ENCODE measurements at regions not wholly inside any gene's neighbourhood (a gene's known extent, or its start where the extent isn't known, plus 50 kb on each side); places are given as distances from the start of the nearest gene placed in this dataset.

DNA sequence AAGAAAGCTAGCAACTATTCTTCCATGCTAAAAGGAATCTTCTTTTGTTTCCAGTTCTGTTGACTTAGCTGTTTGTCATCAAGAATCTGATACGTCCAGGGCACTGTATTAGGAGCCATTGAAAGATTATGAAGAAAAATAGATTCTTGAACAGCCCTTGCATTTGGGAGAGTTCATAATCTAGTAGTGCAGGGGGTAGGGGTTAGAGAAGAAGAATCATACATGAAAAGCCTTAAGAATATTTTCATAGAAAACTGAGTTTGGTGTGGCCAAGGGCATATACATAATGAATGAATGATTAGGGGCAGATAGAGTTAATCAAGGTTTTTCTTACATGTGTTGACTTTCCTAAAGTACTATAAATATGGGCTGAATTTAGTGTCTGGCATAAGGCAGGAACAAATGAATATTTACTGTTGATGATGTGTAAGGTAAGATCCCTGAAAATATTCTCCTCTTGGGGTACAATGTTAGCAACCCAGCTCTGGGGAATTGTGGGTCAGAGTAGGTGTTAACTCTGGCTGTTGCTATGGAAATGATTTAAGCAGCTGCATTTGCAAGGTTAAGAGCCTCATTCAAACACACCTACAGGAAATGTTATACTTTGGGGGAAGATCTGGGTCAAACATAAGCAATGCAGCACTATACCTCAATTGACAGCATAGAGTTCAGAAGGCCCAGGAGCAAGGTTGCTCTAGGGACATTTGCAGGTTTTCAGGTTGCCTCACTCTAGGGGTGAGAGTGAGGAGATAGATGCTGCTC lies 667.3 kb upstream of the CITED2 start:
- TF ChIP-seq, protein P1, sequence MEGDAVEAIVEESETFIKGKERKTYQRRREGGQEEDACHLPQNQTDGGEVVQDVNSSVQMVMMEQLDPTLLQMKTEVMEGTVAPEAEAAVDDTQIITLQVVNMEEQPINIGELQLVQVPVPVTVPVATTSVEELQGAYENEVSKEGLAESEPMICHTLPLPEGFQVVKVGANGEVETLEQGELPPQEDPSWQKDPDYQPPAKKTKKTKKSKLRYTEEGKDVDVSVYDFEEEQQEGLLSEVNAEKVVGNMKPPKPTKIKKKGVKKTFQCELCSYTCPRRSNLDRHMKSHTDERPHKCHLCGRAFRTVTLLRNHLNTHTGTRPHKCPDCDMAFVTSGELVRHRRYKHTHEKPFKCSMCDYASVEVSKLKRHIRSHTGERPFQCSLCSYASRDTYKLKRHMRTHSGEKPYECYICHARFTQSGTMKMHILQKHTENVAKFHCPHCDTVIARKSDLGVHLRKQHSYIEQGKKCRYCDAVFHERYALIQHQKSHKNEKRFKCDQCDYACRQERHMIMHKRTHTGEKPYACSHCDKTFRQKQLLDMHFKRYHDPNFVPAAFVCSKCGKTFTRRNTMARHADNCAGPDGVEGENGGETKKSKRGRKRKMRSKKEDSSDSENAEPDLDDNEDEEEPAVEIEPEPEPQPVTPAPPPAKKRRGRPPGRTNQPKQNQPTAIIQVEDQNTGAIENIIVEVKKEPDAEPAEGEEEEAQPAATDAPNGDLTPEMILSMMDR (IDR thresholded peaks at IDR 0.05; ENCODE audit: borderline replicate concordance, control extremely low read depth, extremely low read depth, insufficient read depth, missing control alignments): no peak
- DNase-seq (ENCODE audit: low spot score): no peak
- in situ Hi-C loops (cut with MboI; ENCODE audit: low sequenced_read_pairs, unreplicated experiment): no loop called here

DNA sequence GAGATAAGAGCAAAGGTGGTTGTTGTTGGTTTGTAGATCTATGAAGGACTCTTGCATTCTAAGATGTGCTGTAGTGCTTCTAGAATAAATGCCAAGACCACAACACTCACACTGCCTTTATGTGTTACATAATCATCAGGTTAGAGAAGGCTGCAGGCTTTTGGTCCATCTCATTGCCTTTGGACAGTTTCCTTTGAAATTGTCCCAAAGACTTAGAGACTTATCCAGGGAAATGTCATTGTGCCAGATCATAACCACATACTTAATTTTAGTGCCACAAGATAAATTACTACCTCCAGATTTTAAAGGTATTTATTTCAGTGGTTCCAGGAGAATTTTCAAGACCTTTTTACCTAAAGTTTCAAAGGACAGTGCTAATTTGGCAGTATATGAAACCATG lies 666.6 kb upstream of the CITED2 start:
- TF ChIP-seq, protein P1 (IDR thresholded peaks at IDR 0.05; ENCODE audit: borderline replicate concordance, control extremely low read depth, extremely low read depth, insufficient read depth, missing control alignments): no peak
- DNase-seq (ENCODE audit: low spot score): no peak
- in situ Hi-C loops (cut with MboI; ENCODE audit: low sequenced_read_pairs, unreplicated experiment): no loop called here

- TF ChIP-seq, protein P1 (IDR thresholded peaks at IDR 0.05; ENCODE audit: borderline replicate concordance, control extremely low read depth, extremely low read depth, insufficient read depth, missing control alignments): no peak
- in situ Hi-C loops (cut with MboI; ENCODE audit: low sequenced_read_pairs, unreplicated experiment): no loop called here
- DNase-seq (ENCODE audit: low spot score): no peak
Observed at GRCh38 chr6:140040396-140040795, 665.9 kb upstream of the CITED2 start.

GRCh38 chr6:140039364-140039763 lies 664.9 kb upstream of the CITED2 start:
- TF ChIP-seq, protein P1 (IDR thresholded peaks at IDR 0.05; ENCODE audit: borderline replicate concordance, control extremely low read depth, extremely low read depth, insufficient read depth, missing control alignments): no peak
- DNase-seq (ENCODE audit: low spot score): no peak
- in situ Hi-C loops (cut with MboI; ENCODE audit: low sequenced_read_pairs, unreplicated experiment): no loop called here

DNA sequence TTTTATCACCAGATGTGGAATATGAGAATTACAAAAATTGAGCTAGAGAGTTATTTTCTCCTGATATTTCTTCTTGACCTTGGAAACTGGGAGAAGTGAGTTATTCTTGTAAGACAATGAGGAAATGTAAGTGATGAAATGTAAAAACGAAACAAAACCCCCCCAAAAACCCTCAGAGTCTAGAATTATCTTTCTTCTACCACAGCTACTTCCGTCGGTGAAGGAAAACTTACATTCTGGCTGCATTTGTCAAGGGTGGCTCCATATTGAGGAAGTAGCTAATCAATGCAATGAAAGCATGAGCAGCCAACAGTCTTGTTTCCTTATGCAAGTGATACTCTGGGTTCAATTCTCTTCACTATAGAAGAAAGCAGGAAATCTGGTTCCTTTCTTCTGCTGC lies 661.7 kb upstream of the CITED2 start:
- no peak for DNase-seq (ENCODE audit: low spot score)
- in situ Hi-C loops (cut with MboI; ENCODE audit: low sequenced_read_pairs, unreplicated experiment): no loop called here

GRCh38 chr6:140032189-140032588 lies 657.7 kb upstream of the CITED2 start:
- in situ Hi-C loops (cut with MboI; ENCODE audit: low sequenced_read_pairs, unreplicated experiment): no loop called here
- no peak for DNase-seq (ENCODE audit: low spot score)
- TF ChIP-seq, protein P1 (IDR thresholded peaks at IDR 0.05; ENCODE audit: borderline replicate concordance, control extremely low read depth, extremely low read depth, insufficient read depth, missing control alignments): no peak

More for the DNA sequence above, 661.7 kb upstream of the CITED2 start:
- TF ChIP-seq, protein P1 (IDR thresholded peaks at IDR 0.05; ENCODE audit: borderline replicate concordance, control extremely low read depth, extremely low read depth, insufficient read depth, missing control alignments): no peak
